Common myeloid progenitor, CD34-positive (primary cell): ENCODE measurements at regions not wholly inside any gene's neighbourhood (a gene's known extent, or its start where the extent isn't known, plus 50 kb on each side); places are given as distances from the start of the nearest gene placed in this dataset.

Experiments
- CTCF ChIA-PET: fragments of 350-600 bp; sonication (Branson Sonifier 250); formaldehyde crosslinking; loops from one replicate; lab custom pipeline; 2021; ENCODE audit warnings: antibody characterized with exemption; lab: Charles Lee
- POLR2A ChIA-PET: fragments of 350-600 bp; sonication (Branson Sonifier 250); formaldehyde crosslinking; loops from one replicate; lab custom pipeline; 2021; ENCODE audit warnings: antibody characterized with exemption; lab: Charles Lee
- DNase-seq, 3 donors: peaks; one replicate each; pipeline versions ENCODE4 v3.0.0 to v3.0.0-alpha.2; 2013
- H3K27ac ChIP-seq, 2 experiments: 1 replicate in 1 of 2; 2 replicates in 1 of 2; pipeline ENCODE4 v1.7.0; 2013; ENCODE audit warnings: inconsistent platforms in 2 of 2, low read length in 2 of 2, mild to moderate bottlenecking in 2 of 2, low read depth in 1 of 2, moderate library complexity in 1 of 2; ENCODE audit not compliant: severe bottlenecking in 2 of 2, insufficient read depth in 1 of 2, poor library complexity in 1 of 2
- H3K27me3 ChIP-seq, 5 experiments: replicated peaks in 2 of 5; 1 replicate in 3 of 5; 2 replicates in 2 of 5; pipeline versions ENCODE4 v1.6.1 to v1.7.0; 2013; ENCODE audit warnings: low read length in 4 of 5, mild to moderate bottlenecking in 2 of 5, moderate library complexity in 2 of 5, inconsistent platforms in 1 of 5; ENCODE audit not compliant: insufficient read depth in 5 of 5, control insufficient read depth in 4 of 5
- H3K36me3 ChIP-seq, 4 experiments: 1 replicate in 2 of 4; 2 replicates in 2 of 4; pipeline versions ENCODE4 v1.6.1 to v1.7.0; 2013; ENCODE audit warnings: low read length in 3 of 4, control low read depth in 1 of 4, mild to moderate bottlenecking in 1 of 4; ENCODE audit not compliant: control insufficient read depth in 4 of 4, insufficient read depth in 4 of 4
- H3K4me1 ChIP-seq, 4 experiments: 1 replicate in 3 of 4; 2 replicates in 1 of 4; pipeline versions ENCODE4 v1.6.1 to v1.7.1; 2013; ENCODE audit warnings: low read length in 3 of 4, mild to moderate bottlenecking in 3 of 4, control low read depth in 1 of 4, inconsistent platforms in 1 of 4, moderate library complexity in 1 of 4; ENCODE audit not compliant: control insufficient read depth in 4 of 4, insufficient read depth in 4 of 4; ENCODE audit errors: control extremely low read depth in 1 of 4
- H3K4me3 ChIP-seq, 7 experiments: 1 replicate in 4 of 7; 2 replicates in 3 of 7; pipeline versions ENCODE4 v1.5.1 to v1.7.0; 2013; ENCODE audit warnings: mild to moderate bottlenecking in 7 of 7, low read length in 6 of 7, moderate library complexity in 6 of 7, inconsistent platforms in 2 of 7, low read depth in 2 of 7, control low read depth in 1 of 7; ENCODE audit not compliant: insufficient read depth in 4 of 7, control insufficient read depth in 1 of 7; ENCODE audit errors: extremely low read depth in 1 of 7
- H3K9me3 ChIP-seq, 5 experiments: 1 replicate in 4 of 5; 2 replicates in 1 of 5; pipeline versions ENCODE4 v1.6.1 to v1.7.1; 2013; ENCODE audit warnings: low read length in 4 of 5, mild to moderate bottlenecking in 2 of 5, inconsistent platforms in 1 of 5, low read depth in 1 of 5, moderate library complexity in 1 of 5; ENCODE audit not compliant: control insufficient read depth in 4 of 5, insufficient read depth in 2 of 5; ENCODE audit errors: control extremely low read depth in 1 of 5
- WGBS: methylation state at CpG from one replicate; pipeline ENCODE4 v1.1.5; 2013; ENCODE audit not compliant: insufficient coverage; 5-methylcytosine and 5-hydroxymethylcytosine counted together

- no peak overlapping the region for H3K4me3 ChIP-seq
- peaks cover 0 to 7% (median 2%) of the 10 kb centered on the region in 5 experiments for H3K27me3 ChIP-seq
- POLR2A ChIA-PET, result no interaction called here
- no peak overlapping the region for H3K27ac ChIP-seq
- H3K9me3 ChIP-seq, result no peaks in the 10 kb centered on the region
- peaks cover 0 to 24% (median 11%) of the 10 kb centered on the region in 4 experiments for H3K4me1 ChIP-seq
- WGBS, result 78% methylated on average over 10 of the region's 10 CpGs
- no peaks in the 10 kb centered on the region for H3K36me3 ChIP-seq
- CTCF ChIA-PET, result interaction anchor here (0.8 to 6.0 kb wide), 3 partner anchors 10 to 56 kb away, joined by 3 to 28 read pairs (median 12); no protein-coding TSS in a partner anchor
- DNase-seq, result no peak
Measured at GRCh38 chr15:70580286-70580685, 183.1 kb downstream of the UACA start.

GRCh38 chr15:70579766-70580165 is 183.6 kb downstream of the UACA start:
- 89% methylated on average over 3 of the region's 3 CpGs for WGBS
- DNase-seq, result no peak
- no peak overlapping the region for H3K4me3 ChIP-seq
- ChIA-PET POLR2A (no interaction called here), CTCF (interaction anchor here (0.8 to 6.0 kb wide), 4 partner anchors 10 to 56 kb away, joined by 3 to 28 read pairs (median 8); no protein-coding TSS in a partner anchor)
- peaks cover 0 to 2% (median 2%) of the 10 kb centered on the region in 5 experiments for H3K27me3 ChIP-seq
- H3K9me3 ChIP-seq, result peaks cover 0 to 2% (median 0%) of the 10 kb centered on the region in 5 experiments
- H3K27ac ChIP-seq, result no peak overlapping the region
- H3K4me1 ChIP-seq, result peaks cover 0 to 19% (median 8%) of the 10 kb centered on the region in 4 experiments
- no peaks in the 10 kb centered on the region for H3K36me3 ChIP-seq

- DNase-seq, result no peak
- Histone ChIP-seq H3K4me1 (peaks cover 0 to 18% (median 8%) of the 10 kb centered on the region in 4 experiments), H3K36me3 (no peaks in the 10 kb centered on the region), H3K9me3 (peaks cover 0 to 7% (median 3%) of the 10 kb centered on the region in 5 experiments), H3K27ac (no peak overlapping the region), H3K4me3 (no peak overlapping the region), H3K27me3 (peaks cover 0 to 1% (median 0%) of the 10 kb centered on the region in 5 experiments)
- CTCF ChIA-PET, result interaction anchor here (6.0 kb wide), 1 partner anchor 8 kb away, joined by 28 read pairs; no protein-coding TSS in a partner anchor
- POLR2A ChIA-PET, result no interaction called here
- 98% methylated on average over 10 of the region's 10 CpGs for WGBS
Measured at GRCh38 chr15:70578196-70578595, 185.2 kb downstream of the UACA start.

DNA sequence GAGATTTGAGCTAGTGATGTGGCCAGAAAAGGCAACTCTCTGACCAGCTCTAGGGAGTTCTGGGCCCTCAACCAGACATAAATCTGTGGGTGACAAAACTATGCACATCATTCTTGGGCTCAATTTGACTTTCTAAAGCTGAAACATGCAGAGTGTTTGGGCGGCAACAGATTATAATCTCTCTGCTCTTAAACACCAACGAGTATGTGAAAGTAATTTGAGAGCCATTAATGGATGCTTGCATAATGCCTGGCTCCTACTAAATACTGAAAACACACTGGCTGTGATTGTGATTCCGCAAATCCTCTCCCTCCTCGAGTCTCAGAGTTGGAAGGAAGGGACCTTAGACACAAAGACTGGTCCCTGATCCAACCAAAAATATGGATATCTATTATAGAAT is 186.7 kb downstream of the UACA start:
- CTCF ChIA-PET, result interaction anchor here (1.1 to 6.0 kb wide), 5 partner anchors 7 to 64 kb away, joined by 3 to 28 read pairs (median 8); no protein-coding TSS in a partner anchor
- H3K27ac ChIP-seq, result no peak overlapping the region
- no peak overlapping the region for H3K4me3 ChIP-seq
- no peaks in the 10 kb centered on the region for H3K27me3 ChIP-seq
- WGBS, result 100% methylated on average over 1 of the region's 4 CpGs
- POLR2A ChIA-PET, result no interaction called here
- no peak for DNase-seq
- no peaks in the 10 kb centered on the region for H3K36me3 ChIP-seq
- peaks cover 0 to 7% (median 3%) of the 10 kb centered on the region in 5 experiments for H3K9me3 ChIP-seq
- H3K4me1 ChIP-seq, result peaks cover 0 to 18% (median 8%) of the 10 kb centered on the region in 4 experiments

DNA sequence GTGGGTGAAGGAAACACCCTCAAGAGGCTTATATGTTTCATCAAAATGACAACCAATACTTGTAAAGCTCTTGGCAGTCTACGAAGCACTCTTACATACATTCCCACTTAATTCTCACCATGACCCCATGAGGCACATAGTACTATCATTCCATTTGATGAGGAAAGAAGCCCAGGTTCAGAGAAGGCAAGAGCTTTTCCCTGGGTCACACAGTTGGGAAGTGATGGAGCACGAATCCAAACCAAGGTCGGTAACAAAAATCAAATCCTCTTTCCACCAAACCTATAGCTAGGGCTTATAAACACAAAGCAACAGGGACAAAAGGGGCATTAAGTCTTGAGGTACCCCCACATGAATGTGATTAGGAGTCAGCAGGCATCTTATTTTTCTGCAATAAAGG is 187.1 kb downstream of the UACA start:
- H3K27me3 ChIP-seq, result no peaks in the 10 kb centered on the region
- no peak overlapping the region for H3K27ac ChIP-seq
- H3K4me1 ChIP-seq, result peaks cover 0 to 13% (median 7%) of the 10 kb centered on the region in 4 experiments
- ChIA-PET POLR2A (no interaction called here), CTCF (interaction anchor here (1.1 to 2.9 kb wide), 4 partner anchors 9 to 64 kb away, joined by 3 to 10 read pairs (median 8); no protein-coding TSS in a partner anchor)
- H3K36me3 ChIP-seq, result no peaks in the 10 kb centered on the region
- H3K9me3 ChIP-seq, result peaks cover 0 to 7% (median 3%) of the 10 kb centered on the region in 5 experiments
- 100% methylated on average over 1 of the region's 3 CpGs for WGBS
- no peak overlapping the region for H3K4me3 ChIP-seq
- no peak for DNase-seq

DNA sequence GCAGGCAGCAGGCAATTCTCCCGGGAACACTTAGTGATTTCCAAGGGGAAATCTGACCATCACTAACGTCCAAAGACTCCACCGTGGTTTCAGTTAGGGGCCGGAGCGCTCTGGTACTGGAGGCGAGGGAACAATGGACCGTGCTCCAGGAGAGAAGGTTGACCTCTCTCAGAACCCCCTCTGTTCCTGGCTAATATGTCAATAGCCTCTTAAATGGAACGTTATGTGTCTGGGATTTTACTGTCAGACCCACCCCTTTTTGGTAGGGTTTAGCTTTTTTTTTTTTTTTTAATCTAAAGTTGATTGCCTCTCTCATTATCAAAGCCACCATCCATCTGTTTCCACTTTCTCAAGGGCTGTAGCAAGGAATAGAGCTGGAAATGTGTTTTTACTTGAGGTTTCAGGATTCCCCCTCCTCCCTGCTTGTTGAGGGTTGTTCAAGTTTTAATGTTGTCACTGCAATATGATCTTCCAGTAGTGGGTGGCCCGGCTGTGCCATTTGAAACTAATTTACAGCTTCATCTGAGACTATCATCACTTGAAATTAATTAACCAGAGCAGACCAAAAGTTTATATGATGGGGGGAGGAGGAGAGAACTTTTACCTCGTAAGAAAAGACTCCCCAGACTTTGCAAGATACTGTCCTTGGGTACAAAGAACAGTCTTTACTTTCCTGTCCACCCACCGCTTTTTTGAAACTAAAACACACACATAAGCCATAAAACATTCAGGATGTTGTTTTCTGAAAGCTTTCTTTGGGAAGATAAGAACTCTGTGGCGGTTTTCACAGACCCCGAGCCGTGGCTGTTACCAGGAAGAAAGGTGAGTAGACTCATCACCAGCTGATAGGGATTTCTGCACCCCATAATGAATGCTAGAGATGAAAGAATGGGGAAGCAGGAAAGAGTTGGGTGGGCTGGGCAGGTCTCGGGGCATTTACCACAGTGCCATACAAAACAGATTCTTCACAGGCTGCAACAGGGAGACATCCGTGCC is 187.8 kb downstream of the UACA start:
- Histone ChIP-seq H3K4me3 (no peak overlapping the region), H3K27ac (no peak overlapping the region), H3K9me3 (peaks cover 0 to 7% (median 3%) of the 10 kb centered on the region in 5 experiments), H3K4me1 (peaks cover 0 to 6% (median 1%) of the 10 kb centered on the region in 4 experiments), H3K36me3 (no peaks in the 10 kb centered on the region), H3K27me3 (no peaks in the 10 kb centered on the region)
- DNase-seq, result no peak
- WGBS, result 96% methylated on average over 8 of the region's 16 CpGs
- ChIA-PET POLR2A (interaction anchor here (0.7 kb wide), 1 partner anchor 1090 kb away, joined by 6 read pairs; no protein-coding TSS in a partner anchor), CTCF (interaction anchor here (1.1 to 2.9 kb wide), 3 partner anchors 9 to 12 kb away, joined by 7 to 10 read pairs (median 8); no protein-coding TSS in a partner anchor)
